ENCODE measurements at regions not wholly inside any gene's neighbourhood (a gene's known extent, or its start where the extent isn't known, plus 50 kb on each side); places are given as distances from the start of the nearest gene placed in this dataset.

GRCh38 chr16:49011901-49012300, 269.7 kb downstream of the CBLN1 start:
- no peak overlapping the region for H3K27ac ChIP-seq
- no peaks in the 10 kb centered on the region for H3K27me3 ChIP-seq
- intact Hi-C loops (cut with DNase I) = no loop called here
- H3K9me3 ChIP-seq = no peaks in the 10 kb centered on the region
- WGBS, 3 donors = 38 to 55% (median 45%) methylated on average over 2 of the region's 2 CpGs
- TF ChIP-seq EP300 (IDR thresholded peaks at IDR 0.05) = no peak
- TF ChIP-seq CTCF (IDR thresholded peaks at IDR 0.05) = no peak
- no peak for TF ChIP-seq POLR2A (IDR thresholded peaks at IDR 0.05)
- peaks cover 24% of the 10 kb centered on the region for H3K4me1 ChIP-seq (ENCODE audit: insufficient read depth)
- DNase-seq = no peak
- H3K36me3 ChIP-seq = no peaks in the 10 kb centered on the region
- H3K4me3 ChIP-seq = no peak overlapping the region

GRCh38 chr16:49010879-49011278, 270.8 kb downstream of the CBLN1 start:
- WGBS, 3 donors = 74 to 85% (median 82%) methylated on average over 7 of the region's 7 CpGs
- no peak overlapping the region for H3K27ac ChIP-seq

GRCh38 chr16:49010396-49010795, 271.2 kb downstream of the CBLN1 start:
- Histone ChIP-seq H3K4me3 (no peak overlapping the region), H3K36me3 (no peaks in the 10 kb centered on the region), H3K27me3 (no peaks in the 10 kb centered on the region), H3K4me1 (ENCODE audit: insufficient read depth) (peaks cover 20% of the 10 kb centered on the region), H3K27ac (no peak overlapping the region), H3K9me3 (no peaks in the 10 kb centered on the region)
- intact Hi-C loops (cut with DNase I) = no loop called here
- 8 to 24% (median 13%) methylated on average over 8 of the region's 8 CpGs for WGBS, 3 donors
- DNase-seq = peak in 4 of 5 donors; percentile 48 to 74 (median 64)
- TF ChIP-seq POLR2A (IDR thresholded peaks at IDR 0.05) (no peak), CTCF (IDR thresholded peaks at IDR 0.05) (no peak), EP300 (IDR thresholded peaks at IDR 0.05) (no peak)

More at GRCh38 chr16:49010879-49011278, 270.8 kb downstream of the CBLN1 start:
- Histone ChIP-seq H3K27me3 (no peaks in the 10 kb centered on the region), H3K36me3 (no peaks in the 10 kb centered on the region), H3K9me3 (no peaks in the 10 kb centered on the region), H3K4me1 (ENCODE audit: insufficient read depth) (peaks cover 20% of the 10 kb centered on the region), H3K4me3 (no peak overlapping the region)
- intact Hi-C loops (cut with DNase I) = no loop called here
- no peak for TF ChIP-seq CTCF (IDR thresholded peaks at IDR 0.05)
- TF ChIP-seq EP300 (IDR thresholded peaks at IDR 0.05) = no peak
- no peak for TF ChIP-seq POLR2A (IDR thresholded peaks at IDR 0.05)
- DNase-seq = no peak

- peaks cover 20% of the 10 kb centered on the region for H3K4me1 ChIP-seq (ENCODE audit: insufficient read depth)
- H3K27me3 ChIP-seq = no peaks in the 10 kb centered on the region
- H3K9me3 ChIP-seq = no peaks in the 10 kb centered on the region
- no peak overlapping the region for H3K4me3 ChIP-seq
- 80 to 88% (median 85%) methylated on average over 1 of the region's 1 CpG for WGBS, 3 donors
- H3K27ac ChIP-seq = no peak overlapping the region
- no peak for TF ChIP-seq CTCF (IDR thresholded peaks at IDR 0.05)
- no peak for TF ChIP-seq EP300 (IDR thresholded peaks at IDR 0.05)
- no peak for TF ChIP-seq POLR2A (IDR thresholded peaks at IDR 0.05)
- no peaks in the 10 kb centered on the region for H3K36me3 ChIP-seq
- intact Hi-C loops (cut with DNase I) = no loop called here
- DNase-seq = no peak
Measured at GRCh38 chr16:49009204-49009603, 272.4 kb downstream of the CBLN1 start.

Data from ovary (tissue), 7 donors.